GM23248 (cell line): ENCODE measurements at regions not wholly inside any gene's neighbourhood (a gene's known extent, or its start where the extent isn't known, plus 50 kb on each side); places are given as distances from the start of the nearest gene placed in this dataset.

ENCODE experiments used
- DNase-seq: peaks from one replicate; pipeline ENCODE4 v3.0.0-alpha.2; 2015
- H2AFZ ChIP-seq: fragments of 200-600 bp; sonication (generic); 2 replicates; pipeline ENCODE4 v1.6.1; 2016; ENCODE audit warnings: antibody characterized with exemption
- H3F3A ChIP-seq: fragments of 200-600 bp; sonication (generic); 2 replicates; pipeline ENCODE4 v1.6.1; 2016; ENCODE audit warnings: mild to moderate bottlenecking, antibody characterized with exemption, mixed run types; ENCODE audit not compliant: insufficient read depth
- H3K27ac ChIP-seq: fragments of 200-600 bp; sonication (generic); 2 replicates; pipeline ENCODE4 v1.5.1; 2016; ENCODE audit warnings: mild to moderate bottlenecking
- H3K27me3 ChIP-seq: fragments of 200-600 bp; sonication (generic); replicated peaks from 2 replicates; pipeline ENCODE4 v1.6.1; 2016; ENCODE audit warnings: mild to moderate bottlenecking; ENCODE audit not compliant: insufficient read depth
- H3K36me3 ChIP-seq: fragments of 200-600 bp; sonication (generic); 2 replicates; pipeline ENCODE4 v1.6.1; 2016; ENCODE audit warnings: low read depth, mild to moderate bottlenecking
- H3K4me1 ChIP-seq: fragments of 200-600 bp; sonication (generic); 2 replicates; pipeline ENCODE4 v1.6.1; 2016; ENCODE audit warnings: mild to moderate bottlenecking; ENCODE audit not compliant: insufficient read depth
- H3K4me2 ChIP-seq: fragments of 200-600 bp; sonication (generic); one replicate; pipeline ENCODE4 v1.6.1; 2016; ENCODE audit warnings: mild to moderate bottlenecking; ENCODE audit not compliant: unreplicated experiment
- H3K4me3 ChIP-seq: fragments of 200-600 bp; sonication (generic); 2 replicates; pipeline ENCODE4 v1.5.1; 2016; ENCODE audit warnings: mild to moderate bottlenecking
- H3K79me2 ChIP-seq: fragments of 200-600 bp; sonication (generic); 2 replicates; pipeline ENCODE4 v1.6.1; 2016; ENCODE audit warnings: mild to moderate bottlenecking; ENCODE audit not compliant: insufficient read depth
- H3K9ac ChIP-seq: fragments of 200-600 bp; sonication (generic); 2 replicates; pipeline ENCODE4 v1.6.1; 2016; ENCODE audit warnings: mild to moderate bottlenecking
- H3K9me2 ChIP-seq: fragments of 200-600 bp; sonication (generic); 2 replicates; pipeline ENCODE4 v1.6.1; 2016; ENCODE audit warnings: mixed run types, mild to moderate bottlenecking, moderate library complexity; ENCODE audit not compliant: insufficient read depth
- H3K9me3 ChIP-seq: fragments of 200-600 bp; sonication (generic); one replicate; pipeline ENCODE4 v1.6.1; 2017; ENCODE audit warnings: low read depth
- H4K20me1 ChIP-seq: fragments of 200-600 bp; sonication (generic); 2 replicates; pipeline ENCODE4 v1.6.0; 2016; ENCODE audit not compliant: insufficient read depth
- EZH2 ChIP-seq: fragments of 200-600 bp; sonication (generic); IDR thresholded peaks from 2 replicates; pipeline ENCODE4 v1.6.1; 2018; ENCODE audit warnings: antibody characterized with exemption, mild to moderate bottlenecking; ENCODE audit not compliant: insufficient read depth, poor library complexity, severe bottlenecking
- EZH2phosphoT487 ChIP-seq: fragments of 200-600 bp; sonication (generic); IDR thresholded peaks from 2 replicates; pipeline ENCODE4 v1.6.1; 2018; ENCODE audit warnings: antibody characterized with exemption, moderate library complexity, mild to moderate bottlenecking, low read depth; ENCODE audit not compliant: insufficient read depth
- WGBS, 2 experiments: methylation state at CpG; one replicate each; pipeline ENCODE4 v1.1.6; 2015 to 2017; ENCODE audit warnings: low lambda C conversion rate in 2 of 2, low coverage in 1 of 2; ENCODE audit errors: missing lambda C conversion rate in 2 of 2; 5-methylcytosine and 5-hydroxymethylcytosine counted together
- in situ Hi-C: fragments of 300-500 bp; cut with MboI; formaldehyde crosslinking; loops from 2 replicates; pipeline ENCODE4 v1.15.0; 2020

GRCh38 chr5:116825486-116825885, 250.9 kb upstream of the SEMA6A start:
- Histone ChIP-seq H3K9me3 (no peaks in the 10 kb centered on the region), H3K36me3 (no peaks in the 10 kb centered on the region), H3K9me2 (no peaks in the 10 kb centered on the region), H2AFZ (no peak overlapping the region), H3K4me1 (no peaks in the 10 kb centered on the region), H4K20me1 (no peaks in the 10 kb centered on the region), H3K4me3 (no peak overlapping the region), H3K79me2 (no peaks in the 10 kb centered on the region), H3F3A (no peaks in the 10 kb centered on the region), H3K27me3 (no peaks in the 10 kb centered on the region), H3K9ac (no peak overlapping the region), H3K27ac (no peak overlapping the region), H3K4me2 (no peak overlapping the region)
- WGBS, 2 experiments = 5% methylated on average over 1 of the region's 1 CpG
- DNase-seq = no peak
- in situ Hi-C loops = no loop called here
- TF ChIP-seq EZH2 = no peak

GRCh38 chr5:116824751-116825438, 250.3 kb upstream of the SEMA6A start:
- Histone ChIP-seq H3K27me3 (no peaks in the 10 kb centered on the region), H3K36me3 (no peaks in the 10 kb centered on the region), H2AFZ (no peak overlapping the region), H3K4me1 (no peaks in the 10 kb centered on the region), H3K9me2 (no peaks in the 10 kb centered on the region), H3K4me2 (no peak overlapping the region), H3K4me3 (no peak overlapping the region), H3F3A (no peaks in the 10 kb centered on the region), H3K9me3 (no peaks in the 10 kb centered on the region), H3K27ac (no peak overlapping the region), H3K79me2 (no peaks in the 10 kb centered on the region), H4K20me1 (no peaks in the 10 kb centered on the region), H3K9ac (no peak overlapping the region)
- in situ Hi-C loops = no loop called here
- DNase-seq = no peak
- 26 to 28% methylated on average over 3 of the region's 3 CpGs for WGBS, 2 experiments
- TF ChIP-seq EZH2phosphoT487 (no peak), EZH2 (no peak)

GRCh38 chr5:116814626-116815385, 240.2 kb upstream of the SEMA6A start:
- no peak overlapping the region for H3K4me3 ChIP-seq
- H3K27me3 ChIP-seq = no peaks in the 10 kb centered on the region
- H3F3A ChIP-seq = no peaks in the 10 kb centered on the region
- no peaks in the 10 kb centered on the region for H3K4me1 ChIP-seq
- H4K20me1 ChIP-seq = no peaks in the 10 kb centered on the region
- no peaks in the 10 kb centered on the region for H3K79me2 ChIP-seq
- H3K36me3 ChIP-seq = no peaks in the 10 kb centered on the region
- no peaks in the 10 kb centered on the region for H3K9me3 ChIP-seq
- no peak overlapping the region for H3K27ac ChIP-seq
- no peak overlapping the region for H2AFZ ChIP-seq
- in situ Hi-C loops = no loop called here
- 59 to 60% methylated on average over 10 of the region's 10 CpGs for WGBS, 2 experiments
- H3K9me2 ChIP-seq = no peaks in the 10 kb centered on the region
- H3K9ac ChIP-seq = no peak overlapping the region
- TF ChIP-seq EZH2phosphoT487 (no peak), EZH2 (no peak)
- DNase-seq = no peak
- no peak overlapping the region for H3K4me2 ChIP-seq

GRCh38 chr5:116813906-116814305, 239.3 kb upstream of the SEMA6A start:
- TF ChIP-seq EZH2 (no peak), EZH2phosphoT487 (no peak)
- Histone ChIP-seq H3K9ac (no peak overlapping the region), H3K9me2 (no peaks in the 10 kb centered on the region), H3F3A (no peaks in the 10 kb centered on the region), H3K36me3 (no peaks in the 10 kb centered on the region), H3K79me2 (no peaks in the 10 kb centered on the region), H3K4me3 (no peak overlapping the region), H3K4me1 (no peaks in the 10 kb centered on the region), H3K27ac (no peak overlapping the region), H2AFZ (no peak overlapping the region), H3K4me2 (no peak overlapping the region), H3K9me3 (no peaks in the 10 kb centered on the region), H3K27me3 (no peaks in the 10 kb centered on the region), H4K20me1 (no peaks in the 10 kb centered on the region)
- no peak for DNase-seq
- 8 to 13% methylated on average over 2 of the region's 2 CpGs for WGBS, 2 experiments
- in situ Hi-C loops = no loop called here
